Subcutaneous abdominal adipose tissue (tissue), 5 donors: ENCODE measurements at regions not wholly inside any gene's neighbourhood (a gene's known extent, or its start where the extent isn't known, plus 50 kb on each side); places are given as distances from the start of the nearest gene placed in this dataset.

ENCODE experiments used
- H3K27ac ChIP-seq: one replicate; pipeline ENCODE4 v1.7.0; 2013; ENCODE audit warnings: low read depth, mild to moderate bottlenecking, inconsistent platforms, low read length, moderate library complexity
- H3K27me3 ChIP-seq, 5 donors: one replicate each; pipeline ENCODE4 v1.7.0; 2013; ENCODE audit warnings: low read length in 5 of 5, inconsistent platforms in 1 of 5; ENCODE audit not compliant: control insufficient read depth in 5 of 5, insufficient read depth in 4 of 5
- H3K36me3 ChIP-seq, 5 donors: one replicate each; pipeline ENCODE4 v1.7.0; 2013; ENCODE audit warnings: low read length in 5 of 5; ENCODE audit not compliant: control insufficient read depth in 5 of 5, insufficient read depth in 5 of 5
- H3K4me1 ChIP-seq, 5 donors: one replicate each; pipeline ENCODE4 v1.7.0; 2013; ENCODE audit warnings: low read length in 5 of 5, mild to moderate bottlenecking in 3 of 5, moderate library complexity in 1 of 5; ENCODE audit not compliant: control insufficient read depth in 5 of 5, insufficient read depth in 5 of 5
- H3K4me3 ChIP-seq, 5 donors: one replicate each; pipeline ENCODE4 v1.7.0; 2013; ENCODE audit warnings: low read length in 5 of 5, low read depth in 1 of 5
- H3K9ac ChIP-seq, 5 donors: one replicate each; pipeline ENCODE4 v1.7.0; 2013; ENCODE audit warnings: low read length in 5 of 5, mild to moderate bottlenecking in 4 of 5, moderate library complexity in 3 of 5
- H3K9me3 ChIP-seq, 5 donors: one replicate each; pipeline ENCODE4 v1.7.0; 2013; ENCODE audit warnings: low read length in 5 of 5; ENCODE audit not compliant: control insufficient read depth in 5 of 5
- donor health status: healthy.
- donor health status: healthy.
- donor health status: healthy.
- donor health status: healthy.
- donor health status: healthy.

- H3K4me3 ChIP-seq: no peak overlapping the region
- H3K4me1 ChIP-seq: no peaks in the 10 kb centered on the region
- H3K36me3 ChIP-seq: no peaks in the 10 kb centered on the region
- H3K9ac ChIP-seq: no peak overlapping the region
- H3K27ac ChIP-seq: no peak overlapping the region
- H3K9me3 ChIP-seq: no peaks in the 10 kb centered on the region
- peaks cover 0 to 26% (median 20%) of the 10 kb centered on the region in 5 donors for H3K27me3 ChIP-seq
These were observed 209.8 kb upstream of the GRIK3 start for GRCh38 chr1:37244083-37244480.

- Histone ChIP-seq H3K27me3 (peaks cover 0 to 25% (median 20%) of the 10 kb centered on the region in 5 donors), H3K4me3 (no peak overlapping the region), H3K9ac (no peak overlapping the region), H3K4me1 (no peaks in the 10 kb centered on the region), H3K9me3 (no peaks in the 10 kb centered on the region), H3K27ac (no peak overlapping the region), H3K36me3 (no peaks in the 10 kb centered on the region)
These were observed 210.5 kb upstream of the GRIK3 start for GRCh38 chr1:37244815-37245214.

- peaks cover 0 to 13% (median 8%) of the 10 kb centered on the region in 5 donors for H3K27me3 ChIP-seq
- H3K27ac ChIP-seq: no peak overlapping the region
- no peaks in the 10 kb centered on the region for H3K4me1 ChIP-seq
- no peak overlapping the region for H3K4me3 ChIP-seq
- no peak overlapping the region for H3K9ac ChIP-seq
- H3K36me3 ChIP-seq: no peaks in the 10 kb centered on the region
- no peaks in the 10 kb centered on the region for H3K9me3 ChIP-seq
These were observed 212.3 kb upstream of the GRIK3 start for GRCh38 chr1:37246631-37247030.

GRCh38 chr1:37250371-37250770 is 216.1 kb upstream of the GRIK3 start:
- no peaks in the 10 kb centered on the region for H3K9me3 ChIP-seq
- no peaks in the 10 kb centered on the region for H3K4me1 ChIP-seq
- H3K27me3 ChIP-seq: peaks cover 4 to 20% (median 13%) of the 10 kb centered on the region in 5 donors
- no peaks in the 10 kb centered on the region for H3K36me3 ChIP-seq
- H3K4me3 ChIP-seq: no peak overlapping the region
- H3K27ac ChIP-seq: no peak overlapping the region
- no peak overlapping the region for H3K9ac ChIP-seq

GRCh38 chr1:37255136-37255795 is 219.1 kb upstream of the ZC3H12A start:
- Histone ChIP-seq H3K27me3 (peaks cover 22 to 45% (median 38%) of the 10 kb centered on the region in 5 donors), H3K9me3 (no peaks in the 10 kb centered on the region), H3K27ac (no peak overlapping the region), H3K4me3 (no peak overlapping the region), H3K36me3 (no peaks in the 10 kb centered on the region), H3K4me1 (no peaks in the 10 kb centered on the region), H3K9ac (no peak overlapping the region)

GRCh38 chr1:37255868-37256267 is 218.5 kb upstream of the ZC3H12A start:
- H3K27ac ChIP-seq: no peak overlapping the region
- no peaks in the 10 kb centered on the region for H3K9me3 ChIP-seq
- no peak overlapping the region for H3K9ac ChIP-seq
- H3K27me3 ChIP-seq: peaks cover 22 to 49% (median 38%) of the 10 kb centered on the region in 5 donors
- no peak overlapping the region for H3K4me3 ChIP-seq
- no peaks in the 10 kb centered on the region for H3K4me1 ChIP-seq
- no peaks in the 10 kb centered on the region for H3K36me3 ChIP-seq

GRCh38 chr1:37257646-37258045 is 216.7 kb upstream of the ZC3H12A start:
- H3K36me3 ChIP-seq: no peaks in the 10 kb centered on the region
- no peak overlapping the region for H3K27ac ChIP-seq
- no peaks in the 10 kb centered on the region for H3K4me1 ChIP-seq
- peaks cover 25 to 47% (median 39%) of the 10 kb centered on the region in 5 donors for H3K27me3 ChIP-seq
- H3K9me3 ChIP-seq: no peaks in the 10 kb centered on the region
- H3K4me3 ChIP-seq: no peak overlapping the region
- no peak overlapping the region for H3K9ac ChIP-seq

GRCh38 chr1:37258068-37258467 is 216.3 kb upstream of the ZC3H12A start:
- no peak overlapping the region for H3K4me3 ChIP-seq
- H3K27ac ChIP-seq: no peak overlapping the region
- H3K27me3 ChIP-seq: peaks cover 25 to 47% (median 39%) of the 10 kb centered on the region in 5 donors
- H3K9me3 ChIP-seq: no peaks in the 10 kb centered on the region
- H3K4me1 ChIP-seq: no peaks in the 10 kb centered on the region
- no peaks in the 10 kb centered on the region for H3K36me3 ChIP-seq
- H3K9ac ChIP-seq: no peak overlapping the region

GRCh38 chr1:37259019-37259418 is 215.4 kb upstream of the ZC3H12A start:
- Histone ChIP-seq H3K9ac (no peak overlapping the region), H3K4me3 (no peak overlapping the region), H3K9me3 (peaks cover 0 to 7% (median 6%) of the 10 kb centered on the region in 5 donors), H3K27me3 (peaks cover 25 to 49% (median 39%) of the 10 kb centered on the region in 5 donors), H3K36me3 (no peaks in the 10 kb centered on the region), H3K4me1 (no peaks in the 10 kb centered on the region), H3K27ac (no peak overlapping the region)

GRCh38 chr1:37261129-37261528 is 213.3 kb upstream of the ZC3H12A start:
- H3K36me3 ChIP-seq: no peaks in the 10 kb centered on the region
- no peak overlapping the region for H3K4me3 ChIP-seq
- no peaks in the 10 kb centered on the region for H3K4me1 ChIP-seq
- no peak overlapping the region for H3K27ac ChIP-seq
- peaks cover 0 to 9% (median 6%) of the 10 kb centered on the region in 5 donors for H3K9me3 ChIP-seq
- H3K9ac ChIP-seq: no peak overlapping the region
- peaks cover 30 to 45% (median 36%) of the 10 kb centered on the region in 5 donors for H3K27me3 ChIP-seq
